PFSK-1 (cell line): ENCODE measurements at regions not wholly inside any gene's neighbourhood (a gene's known extent, or its start where the extent isn't known, plus 50 kb on each side); places are given as distances from the start of the nearest gene placed in this dataset.

Experiments used
- FOXP2 ChIP-seq: optimal IDR thresholded peaks from 2 replicates; pipeline ENCODE3; 2011; ENCODE audit warnings: borderline replicate concordance, control low read depth, inconsistent platforms; ENCODE audit not compliant: insufficient read depth; ENCODE audit errors: extremely low read length, extremely low read depth
- POLR2AphosphoS5 ChIP-seq: IDR thresholded peaks from 2 replicates; pipeline ENCODE4 v1.6.1; 2012; ENCODE audit warnings: low read depth, mild to moderate bottlenecking, control low read depth, low read length, moderate library complexity
- SIN3A ChIP-seq: IDR thresholded peaks from 2 replicates; pipeline ENCODE4 v1.6.1; 2012; ENCODE audit warnings: mild to moderate bottlenecking, low read length, moderate library complexity, borderline replicate concordance; ENCODE audit not compliant: insufficient read depth
- TAF1 ChIP-seq: IDR thresholded peaks from 2 replicates; pipeline ENCODE4 v1.6.1; 2012; ENCODE audit warnings: low read length, control low read depth, borderline replicate concordance; ENCODE audit not compliant: insufficient read depth
- TF ChIP-seq, protein P1 (sequence below), 2 experiments: IDR thresholded peaks; 2 replicates each; pipeline versions ENCODE4 v1.6.1 to v1.8.0; 2011 to 2012; ENCODE audit warnings: low read depth in 2 of 2, low read length in 2 of 2, control low read depth in 1 of 2, inconsistent platforms in 1 of 2, mild to moderate bottlenecking in 1 of 2, moderate library complexity in 1 of 2; ENCODE audit not compliant: insufficient read depth in 1 of 2

DNA sequence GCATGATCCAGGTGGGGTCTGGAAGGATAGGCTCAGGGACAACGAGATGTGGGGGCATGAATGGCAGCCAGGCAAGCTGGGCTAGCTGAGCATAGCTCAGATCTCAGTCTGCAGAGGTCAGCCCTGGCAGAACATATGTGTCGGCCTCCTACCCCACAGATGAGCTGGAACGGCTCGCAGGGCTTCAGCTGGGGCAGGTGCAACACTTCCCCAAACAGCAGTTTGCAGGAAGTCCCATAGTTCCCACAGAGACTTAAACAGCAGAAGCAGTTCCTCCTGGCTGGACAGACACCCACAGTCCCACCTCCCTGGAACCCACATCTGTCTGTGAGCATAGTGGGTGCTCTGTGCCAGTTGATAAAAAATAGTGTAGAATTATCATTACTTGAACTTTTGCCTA lies 404.6 kb downstream of the GADD45G start:
- TF ChIP-seq POLR2AphosphoS5 (no peak), FOXP2 (no peak), SIN3A (no peak), TAF1 (no peak)
- TF ChIP-seq, protein P1, sequence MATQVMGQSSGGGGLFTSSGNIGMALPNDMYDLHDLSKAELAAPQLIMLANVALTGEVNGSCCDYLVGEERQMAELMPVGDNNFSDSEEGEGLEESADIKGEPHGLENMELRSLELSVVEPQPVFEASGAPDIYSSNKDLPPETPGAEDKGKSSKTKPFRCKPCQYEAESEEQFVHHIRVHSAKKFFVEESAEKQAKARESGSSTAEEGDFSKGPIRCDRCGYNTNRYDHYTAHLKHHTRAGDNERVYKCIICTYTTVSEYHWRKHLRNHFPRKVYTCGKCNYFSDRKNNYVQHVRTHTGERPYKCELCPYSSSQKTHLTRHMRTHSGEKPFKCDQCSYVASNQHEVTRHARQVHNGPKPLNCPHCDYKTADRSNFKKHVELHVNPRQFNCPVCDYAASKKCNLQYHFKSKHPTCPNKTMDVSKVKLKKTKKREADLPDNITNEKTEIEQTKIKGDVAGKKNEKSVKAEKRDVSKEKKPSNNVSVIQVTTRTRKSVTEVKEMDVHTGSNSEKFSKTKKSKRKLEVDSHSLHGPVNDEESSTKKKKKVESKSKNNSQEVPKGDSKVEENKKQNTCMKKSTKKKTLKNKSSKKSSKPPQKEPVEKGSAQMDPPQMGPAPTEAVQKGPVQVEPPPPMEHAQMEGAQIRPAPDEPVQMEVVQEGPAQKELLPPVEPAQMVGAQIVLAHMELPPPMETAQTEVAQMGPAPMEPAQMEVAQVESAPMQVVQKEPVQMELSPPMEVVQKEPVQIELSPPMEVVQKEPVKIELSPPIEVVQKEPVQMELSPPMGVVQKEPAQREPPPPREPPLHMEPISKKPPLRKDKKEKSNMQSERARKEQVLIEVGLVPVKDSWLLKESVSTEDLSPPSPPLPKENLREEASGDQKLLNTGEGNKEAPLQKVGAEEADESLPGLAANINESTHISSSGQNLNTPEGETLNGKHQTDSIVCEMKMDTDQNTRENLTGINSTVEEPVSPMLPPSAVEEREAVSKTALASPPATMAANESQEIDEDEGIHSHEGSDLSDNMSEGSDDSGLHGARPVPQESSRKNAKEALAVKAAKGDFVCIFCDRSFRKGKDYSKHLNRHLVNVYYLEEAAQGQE (IDR thresholded peaks at IDR 0.05; ENCODE audit: insufficient read depth in 1 of 2, low read depth in 2 of 2, low read length in 2 of 2): no peak

DNA sequence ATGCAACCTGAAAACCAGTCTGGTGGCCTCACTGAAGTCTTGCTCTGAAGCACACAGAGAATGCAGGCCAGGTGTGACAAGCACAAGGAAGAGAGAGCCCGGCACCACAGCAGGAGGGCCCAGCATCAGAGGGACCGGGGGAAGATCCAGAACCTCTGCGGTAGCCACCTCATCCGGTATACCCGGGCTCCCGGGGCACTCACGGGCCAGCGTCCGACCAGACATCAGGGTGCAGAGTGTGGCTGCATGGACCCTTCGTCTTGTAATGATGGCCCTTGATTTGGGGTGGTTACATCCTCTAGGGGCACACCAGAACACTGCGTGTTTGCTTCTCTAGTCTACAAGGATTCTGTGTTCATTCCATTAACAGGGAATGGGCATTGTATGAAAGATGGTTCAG lies 406.0 kb downstream of the GADD45G start:
- no peak for TF ChIP-seq TAF1
- TF ChIP-seq POLR2AphosphoS5: no peak
- no peak for TF ChIP-seq SIN3A

DNA sequence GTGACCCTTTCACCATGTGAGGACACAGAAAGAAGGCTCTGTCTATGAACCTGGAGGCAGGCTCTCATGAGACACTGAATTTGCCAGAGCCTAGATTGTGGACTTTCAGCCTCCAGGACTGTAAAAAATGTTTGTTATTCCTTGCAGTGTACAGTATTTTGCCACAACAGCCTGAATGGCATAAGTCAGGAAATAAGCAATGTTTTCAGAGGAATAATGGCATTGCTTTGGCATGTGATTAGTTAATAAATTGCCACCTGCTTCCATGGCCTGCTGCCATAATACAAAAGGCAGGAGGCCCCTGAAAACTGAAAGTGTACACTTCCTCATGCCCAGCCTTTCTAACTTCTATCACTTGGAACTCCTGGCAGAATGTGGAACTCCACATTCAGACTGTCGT lies 408.1 kb downstream of the GADD45G start:
- TF ChIP-seq POLR2AphosphoS5 (no peak), SIN3A (no peak), TAF1 (no peak), FOXP2 (no peak)
- TF ChIP-seq, protein P1 (IDR thresholded peaks at IDR 0.05; ENCODE audit: insufficient read depth in 1 of 2, low read depth in 2 of 2, low read length in 2 of 2): no peak

DNA sequence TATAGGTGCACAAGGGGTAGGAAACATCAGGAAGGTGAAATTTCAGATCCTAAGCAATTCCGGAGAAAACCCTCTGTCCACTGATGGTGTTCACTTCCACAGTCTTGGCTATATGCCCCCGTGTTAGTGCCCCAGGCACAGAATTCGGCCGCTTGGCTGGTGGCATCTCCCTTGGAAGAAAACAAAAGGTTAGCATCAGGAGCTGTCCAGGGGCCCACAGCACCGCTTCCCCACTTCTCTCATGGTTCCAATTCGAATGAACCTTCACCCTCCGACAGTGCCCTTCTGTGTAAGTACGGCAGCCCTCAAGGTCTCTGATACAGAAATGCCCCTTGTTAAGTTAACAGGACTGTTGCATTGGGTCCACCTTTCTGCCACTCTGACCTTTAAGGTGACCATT lies 409.0 kb downstream of the GADD45G start:
- TF ChIP-seq, protein P1 (IDR thresholded peaks at IDR 0.05; ENCODE audit: insufficient read depth in 1 of 2, low read depth in 2 of 2, low read length in 2 of 2): no peak
- TF ChIP-seq TAF1 (no peak), POLR2AphosphoS5 (no peak), FOXP2 (no peak), SIN3A (no peak)

DNA sequence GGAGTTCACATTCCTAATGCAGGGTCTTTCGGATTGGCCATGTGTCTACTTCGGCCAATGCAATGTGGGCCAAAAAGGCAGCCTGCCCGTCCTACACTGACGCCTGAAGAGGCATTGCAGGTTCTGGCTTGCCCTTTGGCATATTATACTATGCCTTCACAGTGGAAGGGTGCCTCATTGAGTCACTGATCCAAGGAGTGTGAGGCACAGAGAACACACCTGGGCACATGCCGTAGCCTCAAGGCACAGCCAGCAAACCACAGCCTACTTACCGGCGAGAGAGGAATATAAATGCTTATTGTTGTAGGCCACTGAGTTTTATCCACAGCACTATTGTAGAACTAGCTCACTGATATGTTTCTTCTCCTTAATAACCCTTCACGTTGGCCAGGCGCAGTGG lies 409.6 kb downstream of the GADD45G start:
- no peak for TF ChIP-seq SIN3A
- no peak for TF ChIP-seq FOXP2
- TF ChIP-seq, protein P1 (IDR thresholded peaks at IDR 0.05; ENCODE audit: insufficient read depth in 1 of 2, low read depth in 2 of 2, low read length in 2 of 2): no peak
- no peak for TF ChIP-seq POLR2AphosphoS5
- no peak for TF ChIP-seq TAF1

DNA sequence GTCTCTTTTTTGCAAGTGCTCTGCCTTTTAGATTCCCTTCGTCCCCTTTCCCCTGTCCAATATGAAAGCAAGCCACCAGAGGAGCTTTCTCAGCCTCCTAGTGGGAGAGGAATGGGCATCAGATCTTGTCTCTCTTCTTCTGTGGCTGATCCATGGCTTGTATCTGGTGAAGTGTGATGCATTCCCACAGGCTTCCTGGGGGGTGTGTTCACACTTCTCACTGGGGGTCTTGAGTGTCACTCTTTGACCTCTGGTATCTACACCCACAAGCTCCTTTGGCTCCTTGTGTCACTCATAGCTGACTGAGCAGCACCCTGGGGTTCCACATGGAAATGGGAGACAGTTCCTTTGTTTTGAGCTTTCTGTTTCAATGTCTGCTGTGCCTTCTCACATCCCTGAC lies 411.5 kb downstream of the GADD45G start:
- TF ChIP-seq, protein P1 (IDR thresholded peaks at IDR 0.05; ENCODE audit: insufficient read depth in 1 of 2, low read depth in 2 of 2, low read length in 2 of 2): no peak
- TF ChIP-seq POLR2AphosphoS5 (no peak), SIN3A (no peak), TAF1 (no peak), FOXP2 (no peak)
